ENCODE measurements at regions not wholly inside any gene's neighbourhood (a gene's known extent, or its start where the extent isn't known, plus 50 kb on each side); places are given as distances from the start of the nearest gene placed in this dataset.
A peak's percentile ranks its signal among the peaks of the same experiment; 100 is the strongest.

DNA sequence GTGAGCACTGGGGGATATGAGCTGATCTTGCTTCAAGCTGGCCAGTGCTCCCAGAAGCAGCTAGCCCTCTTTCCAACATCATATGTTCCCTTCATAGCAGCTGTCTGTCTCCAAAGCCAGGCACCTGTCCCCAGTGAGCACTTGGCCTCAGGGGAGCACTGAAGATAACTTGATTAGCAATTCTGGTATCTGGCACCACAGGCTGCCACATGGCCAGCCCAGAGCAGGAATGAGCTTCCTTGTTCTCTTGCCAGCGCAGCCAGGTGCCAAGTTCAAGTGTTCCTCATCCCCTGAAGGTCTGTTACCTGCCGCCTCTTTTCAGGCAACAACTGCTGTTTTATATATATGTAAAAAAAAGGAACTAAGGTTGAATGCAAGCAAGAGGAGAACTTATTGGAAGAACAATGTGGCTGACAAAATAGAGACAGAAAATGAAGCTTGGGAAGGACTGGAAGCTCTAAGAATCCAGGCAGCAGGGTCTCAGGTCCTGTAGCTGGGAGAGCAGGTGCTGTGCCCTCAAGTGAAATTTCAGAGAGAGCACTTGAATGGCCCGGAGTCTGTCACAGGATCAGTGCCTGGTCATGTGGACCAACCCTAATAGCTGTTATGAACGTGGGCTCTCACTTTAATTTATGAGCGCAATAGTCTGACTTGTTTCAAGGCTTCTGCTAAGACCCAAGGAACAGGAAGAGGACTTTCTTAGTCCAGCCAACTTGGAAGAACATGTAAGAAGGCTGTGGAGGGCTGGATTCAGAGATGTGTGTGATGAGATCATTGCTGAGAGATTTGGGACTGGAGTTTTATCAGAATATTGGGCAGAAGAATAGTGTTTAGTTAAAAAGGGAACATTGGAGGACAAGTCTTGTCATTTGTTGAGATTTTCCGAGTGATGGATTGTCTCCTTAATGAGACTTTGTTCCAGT, 267.2 kb downstream of the GLRX3 start:
- DNase-seq (ENCODE audit: low spot score): peak; percentile 25

DNA sequence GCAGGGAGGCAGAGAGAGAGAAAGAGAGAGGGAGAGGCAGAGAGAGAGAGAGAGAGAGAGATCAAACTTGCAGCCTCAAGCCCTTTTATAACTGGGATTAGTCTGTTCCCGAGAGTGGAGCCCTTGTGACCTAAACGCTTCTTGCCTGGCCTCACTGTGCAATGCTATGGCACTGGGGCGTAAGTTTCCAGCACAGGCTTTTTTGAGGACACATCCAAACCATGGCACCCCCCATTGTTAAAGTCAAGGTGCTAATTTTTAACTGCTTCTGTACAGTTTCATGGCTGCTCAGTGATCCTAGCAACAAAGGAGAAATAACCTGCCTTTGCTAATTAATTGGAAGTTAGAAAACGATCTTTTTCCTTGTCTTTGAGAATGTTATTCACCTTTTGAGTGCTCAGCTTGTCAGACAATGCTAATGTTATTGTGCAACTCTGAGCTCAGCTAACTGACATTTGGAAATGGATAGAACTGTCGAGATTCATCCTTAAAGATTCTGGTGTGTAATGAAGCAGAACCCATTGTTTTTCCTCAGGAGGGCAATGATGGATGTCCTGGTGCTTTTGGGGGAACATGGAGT, 268.4 kb downstream of the GLRX3 start:
- peak; percentile 32 for DNase-seq (ENCODE audit: low spot score)

DNA sequence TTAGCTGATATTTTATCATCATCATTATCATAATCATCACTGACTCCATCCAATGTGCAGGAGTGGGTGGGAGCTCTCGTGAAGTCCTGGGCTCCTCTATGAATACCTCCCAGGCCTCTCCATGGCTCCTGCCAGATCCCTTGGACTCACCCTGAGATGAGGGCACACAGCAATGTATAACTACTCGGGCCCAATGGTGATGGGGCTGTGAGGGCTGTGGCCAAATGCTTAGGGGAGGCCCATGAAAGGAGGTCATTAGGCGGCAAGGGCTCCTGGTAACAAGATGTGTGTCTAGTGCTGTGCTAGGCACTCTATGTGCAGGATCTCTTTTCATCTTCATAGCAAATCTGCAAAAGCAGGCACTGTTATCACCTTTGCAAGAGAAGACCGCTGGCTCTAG, 270.9 kb downstream of the GLRX3 start:
- peak; percentile 16 for DNase-seq (ENCODE audit: low spot score)

DNA sequence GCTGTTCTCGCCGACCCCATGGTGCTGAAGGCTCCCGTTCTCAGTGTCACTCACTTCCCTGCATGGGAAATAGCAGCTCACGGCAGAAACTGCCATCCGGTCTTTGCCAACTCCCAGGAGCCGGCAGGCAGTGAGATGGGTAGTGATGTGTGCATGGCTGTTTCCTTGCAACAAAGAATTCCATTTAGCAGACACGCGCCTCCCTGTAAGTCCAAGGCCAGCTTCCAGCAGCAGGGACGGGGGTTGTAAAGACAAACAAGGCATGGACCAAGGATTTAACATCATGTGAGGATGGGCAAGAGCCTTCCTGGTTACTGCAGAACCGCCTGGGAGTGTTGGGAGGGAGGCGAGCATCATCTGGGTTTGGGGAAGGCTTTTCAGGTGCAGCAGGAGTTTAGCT, 273.1 kb downstream of the GLRX3 start:
- peak; percentile 27 for DNase-seq (ENCODE audit: low spot score)

DNA sequence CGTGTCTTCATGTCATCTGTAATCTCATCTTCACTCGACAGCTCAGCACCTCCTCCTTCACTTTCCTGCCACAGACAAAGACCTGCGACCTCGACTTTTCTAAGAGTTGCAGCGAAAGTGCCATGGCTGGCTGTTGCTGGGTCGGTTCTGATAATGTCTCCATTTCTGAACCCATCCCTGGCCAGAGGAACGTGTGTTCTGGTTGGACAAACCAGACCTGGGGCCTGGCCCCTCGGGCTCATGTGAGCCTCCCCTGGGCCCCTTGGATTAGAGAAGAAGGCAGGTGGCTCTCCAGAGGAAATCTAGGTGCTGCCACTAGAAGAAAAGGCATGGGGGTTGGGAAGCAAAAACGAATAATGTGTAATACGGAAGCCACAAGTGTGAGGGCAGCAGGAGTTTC, 273.7 kb downstream of the GLRX3 start:
- peak; percentile 28 for DNase-seq (ENCODE audit: low spot score)

DNA sequence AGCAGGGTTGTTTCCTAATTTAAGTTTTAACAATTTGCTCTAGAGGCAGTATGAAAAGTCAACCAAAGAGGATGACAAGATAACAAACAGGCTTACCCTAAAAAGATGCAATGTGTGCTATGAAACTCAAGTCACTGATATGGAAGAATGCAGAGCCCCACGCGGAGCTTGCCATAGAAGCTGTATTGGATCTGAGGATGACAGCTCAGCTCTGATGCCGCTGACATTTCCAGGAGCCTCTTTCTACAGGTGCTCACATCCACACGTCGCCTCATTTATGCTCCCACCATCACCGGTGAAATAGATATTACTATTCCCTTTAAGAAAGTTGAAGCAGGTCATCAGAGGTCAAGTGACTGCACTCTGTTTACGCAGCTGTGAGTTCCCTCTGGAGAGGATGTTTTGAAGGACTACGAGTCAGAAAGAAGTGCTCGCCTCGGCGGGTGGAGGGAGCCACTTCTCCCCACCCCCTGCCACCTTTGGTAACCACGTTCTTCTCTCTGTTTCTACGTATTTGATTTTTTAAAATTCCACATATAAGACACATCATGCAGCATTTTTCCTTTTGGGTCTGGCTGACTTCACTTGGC, 275.4 kb downstream of the GLRX3 start:
- DNase-seq (ENCODE audit: low spot score): no peak

DNA sequence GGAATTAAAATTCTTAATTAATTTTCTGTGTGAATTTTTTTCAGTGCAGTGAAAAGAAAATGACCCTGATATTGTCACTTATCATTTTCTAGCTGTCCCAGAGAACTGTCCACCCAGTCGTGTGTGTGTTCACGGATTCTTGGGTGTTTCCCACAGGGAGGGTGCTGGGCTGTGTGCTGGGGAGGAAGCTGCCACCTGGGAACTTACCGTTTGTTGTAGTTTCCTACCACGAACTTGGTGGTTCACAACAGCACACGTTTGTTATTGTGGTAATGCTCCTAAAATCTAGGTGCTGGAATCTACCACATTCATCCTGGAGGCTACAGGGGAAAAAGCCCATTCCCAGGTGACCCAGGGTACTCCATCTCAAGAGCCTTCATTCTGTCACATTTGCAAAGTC, 276.1 kb downstream of the GLRX3 start:
- no peak for DNase-seq (ENCODE audit: low spot score)

DNA sequence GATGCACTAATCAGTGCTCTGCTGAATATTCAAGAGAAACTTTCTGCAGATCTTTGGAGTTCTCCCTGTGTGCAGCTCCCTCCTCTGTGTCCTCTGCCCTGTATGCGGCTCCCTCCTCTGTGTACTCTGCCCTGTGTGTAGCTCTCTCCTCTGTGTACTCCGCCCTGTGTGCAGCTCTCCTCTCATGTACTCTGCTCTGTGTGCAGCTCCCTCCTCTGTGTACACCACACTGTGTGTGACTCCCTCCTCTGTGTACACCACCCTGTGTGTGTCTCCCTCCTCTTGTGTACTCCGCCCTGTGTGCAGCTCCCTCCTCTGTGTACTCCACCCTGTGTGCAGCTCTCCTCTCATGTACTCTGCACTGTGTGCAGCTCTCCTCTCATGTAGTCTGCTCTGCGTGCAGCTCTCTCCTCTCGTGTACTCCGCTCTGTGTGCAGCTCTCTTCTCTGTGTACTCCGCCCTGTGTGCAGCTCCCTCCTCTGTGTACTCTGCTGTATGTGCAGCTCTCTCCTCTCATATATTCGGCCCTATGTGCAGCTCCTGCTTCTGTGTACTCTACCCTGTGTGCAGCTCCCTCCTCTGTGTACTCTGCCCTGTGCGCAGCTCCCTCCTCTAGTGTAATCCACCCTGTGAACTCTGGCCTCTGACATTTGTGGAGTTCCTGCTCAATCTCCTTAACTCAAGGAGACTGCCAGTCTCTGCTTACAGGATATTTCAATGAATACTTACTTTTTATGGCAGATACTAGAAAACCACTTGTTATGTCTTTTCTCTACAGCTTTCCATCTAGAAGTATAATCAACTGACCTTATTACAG, 280.4 kb downstream of the GLRX3 start:
- DNase-seq (ENCODE audit: low spot score): no peak

DNA sequence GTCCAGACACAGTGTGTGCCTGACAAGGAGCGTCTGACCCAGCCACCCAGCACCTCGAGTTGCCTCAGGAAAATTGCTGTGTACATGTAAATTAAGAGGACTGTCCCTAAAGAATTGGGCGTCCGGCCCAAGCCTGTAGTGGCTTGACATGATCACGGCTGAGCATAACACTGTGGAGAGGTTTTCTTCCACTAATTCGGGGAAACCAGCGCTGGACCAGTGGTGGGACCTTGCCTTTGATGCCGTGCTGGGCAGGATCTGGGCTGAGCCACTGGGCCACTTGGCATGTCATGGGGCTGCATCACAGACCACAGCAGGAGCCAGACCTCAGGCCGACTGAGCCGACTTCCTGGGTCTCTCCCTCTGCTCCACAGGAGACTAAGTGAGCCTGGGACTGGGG, 282.5 kb downstream of the GLRX3 start:
- DNase-seq (ENCODE audit: low spot score): peak; percentile 20

DNA sequence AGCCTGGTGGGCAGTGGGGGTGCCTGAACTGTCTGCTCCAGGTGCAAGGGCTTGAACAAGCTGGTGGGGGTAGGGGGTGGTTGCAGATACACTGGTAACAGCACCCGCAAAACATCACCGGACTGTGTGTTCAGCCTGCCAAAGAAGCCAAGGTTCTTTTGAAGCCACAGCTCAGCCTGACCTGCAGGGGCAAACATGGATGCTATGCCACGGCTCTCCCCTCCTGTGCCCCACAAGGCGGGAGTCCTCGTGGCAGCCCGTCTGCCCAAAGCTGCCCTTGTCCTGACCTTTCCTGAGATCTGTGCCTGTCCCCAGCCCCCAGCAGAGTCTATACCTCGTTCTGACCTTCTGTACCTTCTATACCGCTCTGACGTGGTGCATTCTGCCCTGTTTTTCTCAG, 285.7 kb downstream of the GLRX3 start:
- no peak for DNase-seq (ENCODE audit: low spot score)

DNA sequence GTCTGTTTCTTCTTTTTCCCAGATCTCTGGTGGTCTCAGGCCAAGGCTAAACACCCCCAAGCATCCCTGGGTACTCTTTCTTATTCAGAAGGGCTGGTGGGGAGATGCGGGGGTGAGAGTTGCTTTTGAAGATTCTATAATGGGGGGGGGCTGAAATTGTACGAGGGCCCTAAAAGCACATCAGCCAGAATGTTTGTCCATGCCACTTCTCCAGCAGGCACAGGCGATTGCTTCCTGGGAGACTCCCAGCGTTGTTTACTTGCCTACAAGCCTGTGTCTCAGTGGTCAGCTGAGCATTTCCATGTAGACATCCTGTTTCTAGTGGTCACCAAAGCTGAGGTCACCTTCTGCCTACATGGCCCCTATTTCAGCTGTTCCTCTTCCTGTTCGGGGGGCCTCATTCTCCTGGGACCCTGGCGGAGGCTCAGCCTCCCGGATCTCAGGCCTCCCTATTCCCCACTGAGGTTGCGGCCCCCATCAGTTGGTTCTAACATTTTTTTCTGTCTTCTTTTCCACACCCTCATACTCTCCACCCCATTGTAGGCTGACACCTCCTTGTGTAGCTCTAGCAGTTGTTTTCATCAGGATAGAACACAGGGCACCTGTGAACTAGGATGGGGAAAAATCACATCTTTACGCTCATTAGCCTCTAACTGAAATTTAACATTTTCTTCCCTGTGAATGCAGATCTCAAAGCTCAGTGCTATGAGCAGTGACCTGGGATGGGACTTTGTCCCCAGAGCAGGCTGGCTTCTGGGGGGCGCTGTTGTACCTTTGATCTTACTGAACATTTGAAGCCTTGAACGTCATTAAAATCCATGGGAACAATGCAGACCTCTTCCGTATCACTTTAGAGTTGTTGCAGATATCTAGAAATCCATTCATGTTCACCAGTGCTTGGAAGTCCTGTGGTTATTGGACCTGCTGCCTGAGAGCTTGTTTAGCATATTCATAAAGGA, 286.5 kb downstream of the GLRX3 start:
- peak; percentile 17 for DNase-seq (ENCODE audit: low spot score)

DNA sequence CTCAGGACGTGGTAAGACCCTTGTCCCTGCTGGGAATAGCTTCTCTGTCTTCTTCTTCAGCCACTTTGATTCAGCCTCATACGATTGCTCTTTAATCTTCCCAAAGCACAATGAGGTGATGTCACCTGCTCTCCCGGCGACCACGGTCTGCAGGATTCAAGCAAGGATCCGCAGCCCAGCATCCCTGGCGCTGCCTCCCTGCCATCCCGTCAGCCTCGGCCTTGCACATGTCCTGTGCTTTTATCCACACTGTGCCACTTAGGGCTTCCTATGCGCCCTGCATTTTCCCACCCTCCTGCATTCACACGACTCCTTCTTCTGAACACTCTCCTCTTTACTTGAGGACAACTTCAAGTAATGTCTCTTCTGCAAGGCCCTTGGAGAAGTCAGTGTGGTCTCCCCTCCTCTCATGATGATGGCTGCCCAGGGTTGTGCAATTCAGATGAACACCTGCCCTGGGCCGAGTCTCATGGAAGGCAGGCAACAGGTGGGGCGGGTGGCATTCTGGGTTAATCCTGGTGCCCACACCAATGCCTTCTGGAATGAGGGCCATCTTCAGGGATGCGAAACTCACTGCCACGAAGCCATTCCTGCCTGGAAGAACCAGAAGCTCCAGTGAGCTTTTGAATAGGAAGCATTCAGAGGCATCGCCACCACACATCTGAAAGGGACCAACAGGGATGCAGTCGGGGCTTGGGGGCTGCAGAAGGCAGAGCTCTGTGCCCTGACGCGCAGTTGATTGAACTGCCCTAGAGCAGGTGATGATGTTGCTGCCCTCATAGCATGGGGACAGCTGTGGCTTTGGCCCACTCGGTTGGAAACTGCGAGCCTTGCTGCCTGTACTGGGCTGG, 287.5 kb downstream of the GLRX3 start:
- no peak for DNase-seq (ENCODE audit: low spot score)

DNA sequence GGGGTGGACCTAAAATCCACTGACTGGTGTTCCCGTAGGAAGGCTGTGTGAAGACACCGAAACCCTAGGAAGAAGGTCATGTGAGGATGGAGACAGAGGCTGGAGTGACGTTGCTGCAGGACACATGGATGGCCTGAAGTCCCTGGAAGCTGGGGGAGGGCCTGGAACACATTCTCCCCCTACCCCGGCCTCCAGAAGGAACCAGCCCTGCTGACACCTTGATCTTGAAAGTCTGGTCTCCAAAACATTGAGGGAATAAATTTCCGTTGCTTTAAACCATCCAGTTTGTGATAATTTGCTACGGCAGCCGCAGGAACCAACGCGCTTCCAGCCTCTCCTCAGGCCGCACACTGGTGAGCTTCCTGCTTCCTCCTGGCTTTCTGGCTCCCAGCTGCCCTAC, 288.2 kb downstream of the GLRX3 start:
- no peak for DNase-seq (ENCODE audit: low spot score)

DNA sequence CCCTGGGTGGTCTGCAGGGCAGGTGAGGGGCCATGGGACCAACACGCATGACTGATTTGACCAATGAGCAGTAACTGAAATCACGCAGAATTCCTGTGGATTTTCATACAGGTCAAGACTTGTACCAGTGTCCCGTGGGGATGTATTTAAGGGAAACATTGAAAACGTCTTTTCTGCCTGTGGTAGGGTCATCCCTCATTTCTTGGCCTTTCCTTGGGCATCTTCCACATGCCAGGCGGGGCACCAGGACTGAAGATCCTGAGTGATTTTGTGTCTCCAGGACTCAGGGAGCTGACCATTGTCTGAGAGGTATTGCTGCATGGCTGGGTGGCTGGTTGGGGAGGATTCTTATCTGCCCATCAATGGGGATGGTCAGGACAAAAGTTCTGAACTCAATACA, 289.0 kb downstream of the GLRX3 start:
- no peak for DNase-seq (ENCODE audit: low spot score)

DNA sequence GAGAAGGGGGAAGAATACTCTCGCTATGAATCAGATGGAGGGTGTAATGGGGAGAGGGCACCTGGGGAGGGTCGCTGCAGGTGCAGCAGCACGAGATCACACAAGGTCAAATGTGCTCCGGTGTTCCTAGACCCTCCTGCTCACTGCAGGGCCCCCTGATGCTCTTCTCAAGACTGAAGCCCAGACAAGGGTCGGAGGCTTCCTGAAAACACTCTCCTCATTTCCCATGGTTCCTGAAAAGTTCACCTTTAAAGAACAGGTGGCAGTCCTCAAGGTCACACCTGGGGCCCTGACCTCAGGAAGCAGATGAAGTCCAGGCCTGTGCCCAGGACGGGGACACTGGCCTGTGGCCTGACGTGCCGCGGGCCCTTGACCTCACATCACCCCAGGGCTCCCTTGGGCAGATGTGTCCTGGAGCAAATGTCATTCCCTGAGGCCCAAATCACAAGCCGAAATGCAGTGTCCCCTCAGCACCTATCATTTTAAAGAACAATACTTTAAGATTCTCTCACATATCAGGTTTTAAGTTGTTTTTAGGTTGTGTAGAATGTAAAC, 289.8 kb downstream of the GLRX3 start:
- DNase-seq (ENCODE audit: low spot score): no peak

DNA sequence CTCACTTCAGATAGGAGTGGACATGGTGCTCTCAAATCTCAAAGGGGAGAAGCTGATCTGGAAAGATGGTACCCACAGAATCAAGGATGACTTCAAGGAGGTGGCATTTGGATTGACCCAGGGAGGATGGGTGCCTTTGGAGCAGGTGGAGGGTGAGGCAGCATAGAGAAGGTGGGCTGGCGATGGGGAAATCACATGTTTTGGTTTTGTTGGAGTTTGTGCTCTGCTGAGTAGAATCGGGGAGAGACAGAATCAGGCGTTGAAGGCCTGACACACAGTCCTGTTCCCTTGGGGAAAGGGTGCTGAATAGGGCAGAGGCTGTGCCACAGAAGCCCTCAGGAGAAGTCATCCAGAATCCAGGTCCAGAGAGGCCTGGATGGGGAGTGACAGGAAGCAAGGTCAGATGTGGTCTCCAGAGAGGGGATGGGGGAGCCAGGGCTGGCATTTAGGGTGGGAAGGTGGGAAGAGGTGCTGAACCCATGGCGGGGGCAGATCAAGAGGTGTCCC, 291.1 kb downstream of the GLRX3 start:
- DNase-seq (ENCODE audit: low spot score): peak; percentile 14

DNA sequence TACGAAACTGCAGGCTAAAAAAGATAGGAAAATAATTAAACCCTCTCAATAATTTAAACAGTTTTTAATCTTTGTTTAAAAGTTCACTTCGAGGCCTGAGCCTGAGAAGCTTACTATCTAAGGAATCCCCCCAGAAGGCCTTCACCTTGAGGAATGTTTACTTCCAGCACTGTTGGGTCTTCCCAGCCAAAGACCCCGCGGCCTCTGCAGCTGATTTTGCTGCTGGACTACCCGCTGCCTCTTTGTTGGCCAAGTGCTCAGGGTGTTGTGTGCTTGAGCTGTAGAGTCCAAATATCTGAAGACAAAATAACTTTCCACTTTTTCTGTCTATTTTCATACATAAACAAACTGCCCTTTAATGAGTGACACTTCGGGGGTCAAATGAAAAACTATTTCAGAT, 292.7 kb downstream of the GLRX3 start:
- DNase-seq (ENCODE audit: low spot score): no peak

DNA sequence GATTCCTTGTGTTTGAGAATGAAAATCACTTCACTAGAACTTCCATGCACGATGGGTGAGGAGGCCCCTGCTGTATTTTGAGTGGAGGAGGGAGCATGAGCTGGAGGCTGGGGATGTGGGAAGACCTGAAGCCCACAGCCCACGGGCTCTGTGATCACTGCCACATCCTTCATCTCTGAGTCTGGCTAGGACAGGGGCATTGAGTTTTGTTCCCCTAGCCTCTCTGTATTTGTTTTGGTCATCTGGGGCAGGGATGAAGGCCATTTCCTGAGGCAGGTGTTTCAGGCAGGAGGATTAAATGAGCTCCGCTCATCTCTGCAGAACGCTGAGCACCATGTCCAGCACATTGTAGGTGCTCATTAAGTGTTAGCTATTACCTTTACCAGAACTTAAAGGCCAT, 293.6 kb downstream of the GLRX3 start:
- no peak for DNase-seq (ENCODE audit: low spot score)

DNA sequence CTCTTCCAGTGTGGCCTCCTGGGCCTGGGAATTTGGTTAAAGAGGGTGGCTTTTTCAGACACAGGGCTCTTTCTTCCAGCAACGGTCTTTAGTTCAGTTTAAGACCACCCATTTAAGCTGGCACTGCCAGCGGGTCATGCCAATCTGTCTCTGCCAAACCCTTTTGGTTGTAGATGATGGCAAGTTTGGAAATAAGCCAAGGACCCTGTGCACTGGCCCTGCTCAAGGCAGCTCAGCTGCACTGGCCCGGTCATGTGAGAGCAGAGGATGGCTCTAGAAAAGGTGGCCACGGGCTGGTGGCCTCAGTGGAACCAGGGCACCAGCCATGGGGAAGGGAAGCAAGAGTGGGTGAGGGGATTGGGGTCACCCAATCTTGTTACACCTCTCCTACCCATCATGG, 294.1 kb downstream of the GLRX3 start:
- no peak for DNase-seq (ENCODE audit: low spot score)

Measured in ecto neural progenitor cell (in vitro differentiated cells).